ENCODE measurements at regions not wholly inside any gene's neighbourhood (a gene's known extent, or its start where the extent isn't known, plus 50 kb on each side); places are given as distances from the start of the nearest gene placed in this dataset.

DNA sequence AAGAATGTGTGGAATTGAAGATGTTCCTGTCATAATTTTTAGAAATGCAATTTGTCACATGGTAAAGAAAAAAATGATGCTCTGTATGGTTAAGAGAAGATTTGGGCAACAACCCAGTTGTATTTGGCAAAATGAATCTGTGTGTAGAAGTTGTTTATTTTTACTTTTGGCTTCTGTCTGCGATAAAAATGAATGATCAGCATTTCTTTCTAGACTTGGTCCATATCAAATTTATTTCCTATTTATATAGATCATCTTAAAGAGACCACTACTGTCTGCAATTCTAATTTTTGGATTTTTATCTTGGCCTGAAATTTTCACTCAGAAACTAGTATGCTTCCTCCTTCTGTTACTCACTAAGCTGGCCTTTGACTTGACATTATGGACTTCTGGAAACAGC lies 396.9 kb downstream of the FAM47A start:
- no peaks in the 10 kb centered on the region for H3K27me3 ChIP-seq
- no peaks in the 10 kb centered on the region for H3K9me3 ChIP-seq (ENCODE audit: low read depth)
- H3K36me3 ChIP-seq (replicated peaks; ENCODE audit: insufficient read depth, low read depth), result no peaks in the 10 kb centered on the region
- no peak overlapping the region for H3K4me3 ChIP-seq
- no peaks in the 10 kb centered on the region for H3K9me2 ChIP-seq (replicated peaks; ENCODE audit: insufficient read depth)
- H2AFZ ChIP-seq, result no peak overlapping the region
- no peak for DNase-seq (ENCODE audit: low spot score)
- H4K20me1 ChIP-seq (ENCODE audit: insufficient read depth, poor library complexity, severe bottlenecking), result no peaks in the 10 kb centered on the region
- no peaks in the 10 kb centered on the region for H3K79me2 ChIP-seq
- no peaks in the 10 kb centered on the region for H3K4me1 ChIP-seq (ENCODE audit: insufficient read depth)
- WGBS (ENCODE audit: low lambda C conversion rate, missing lambda C conversion rate), result 85% methylated on average over 1 of the region's 1 CpG
- no peak overlapping the region for H3K27ac ChIP-seq
- H3K4me2 ChIP-seq, result no peak overlapping the region
- no peak for TF ChIP-seq EZH2 (IDR thresholded peaks at IDR 0.05; ENCODE audit: borderline replicate concordance)
- TF ChIP-seq CTCF (IDR thresholded peaks at IDR 0.05; ENCODE audit: poor library complexity), result no peak
- no peak for TF ChIP-seq EZH2phosphoT487 (IDR thresholded peaks at IDR 0.05; ENCODE audit: low read depth, severe bottlenecking, unreplicated experiment)

- TF ChIP-seq CTCF (IDR thresholded peaks at IDR 0.05; ENCODE audit: poor library complexity) (peak; percentile 4), EZH2phosphoT487 (IDR thresholded peaks at IDR 0.05; ENCODE audit: low read depth, severe bottlenecking, unreplicated experiment) (no peak), EZH2 (IDR thresholded peaks at IDR 0.05; ENCODE audit: borderline replicate concordance) (no peak)
- H4K20me1 ChIP-seq (ENCODE audit: insufficient read depth, poor library complexity, severe bottlenecking), result no peaks in the 10 kb centered on the region
- no peaks in the 10 kb centered on the region for H3K27me3 ChIP-seq
- H3K4me3 ChIP-seq, result peak overlapping the region; percentile 37
- H2AFZ ChIP-seq, result peak overlapping the region; percentile 67
- H3K36me3 ChIP-seq (replicated peaks; ENCODE audit: insufficient read depth, low read depth), result no peaks in the 10 kb centered on the region
- H3K79me2 ChIP-seq, result no peaks in the 10 kb centered on the region
- H3K4me2 ChIP-seq, result peak overlapping the region; percentile 80
- WGBS (ENCODE audit: low lambda C conversion rate, missing lambda C conversion rate), result 24% methylated on average over 35 of the region's 45 CpGs
- H3K9me2 ChIP-seq (replicated peaks; ENCODE audit: insufficient read depth), result no peaks in the 10 kb centered on the region
- DNase-seq (ENCODE audit: low spot score), result peak; percentile 44
- H3K27ac ChIP-seq, result no peak overlapping the region
- no peaks in the 10 kb centered on the region for H3K4me1 ChIP-seq (ENCODE audit: insufficient read depth)
- no peaks in the 10 kb centered on the region for H3K9me3 ChIP-seq (ENCODE audit: low read depth)
These were observed 405.6 kb downstream of the FAM47A start for GRCh38 chrX:33726281-33727160.

DNA sequence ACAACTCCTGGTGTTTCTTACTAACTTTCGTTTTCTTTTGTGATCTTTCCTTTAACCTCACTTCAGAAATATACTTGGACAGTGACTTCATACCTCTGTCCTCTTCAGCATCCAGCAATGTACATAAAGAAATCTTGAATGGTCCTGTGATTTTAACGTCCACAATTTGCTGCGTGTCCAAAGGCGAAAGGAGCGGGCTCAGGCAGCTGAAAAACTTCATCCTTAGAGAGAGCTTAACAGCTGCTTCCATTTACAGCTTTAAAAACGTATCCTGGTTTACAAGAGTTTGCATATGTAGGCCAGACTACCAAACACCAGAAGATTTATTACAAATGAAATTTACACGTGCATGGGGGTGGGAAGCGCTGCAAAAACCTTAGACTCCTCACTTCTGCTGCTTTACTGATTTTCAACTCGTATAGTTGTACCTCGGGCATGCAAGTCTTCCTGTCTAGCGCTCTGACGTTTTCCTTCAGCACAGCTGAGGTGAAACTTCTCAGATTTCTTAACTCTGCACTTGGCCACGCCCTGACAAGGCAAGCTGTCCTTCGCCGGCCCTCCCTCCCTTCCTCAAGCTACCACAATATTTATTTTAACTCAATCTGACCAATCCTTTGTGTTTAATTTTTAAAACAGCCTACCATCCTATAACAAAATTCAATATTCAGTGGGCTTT lies 406.4 kb downstream of the FAM47A start:
- H4K20me1 ChIP-seq (ENCODE audit: insufficient read depth, poor library complexity, severe bottlenecking), result no peaks in the 10 kb centered on the region
- no peaks in the 10 kb centered on the region for H3K36me3 ChIP-seq (replicated peaks; ENCODE audit: insufficient read depth, low read depth)
- H3K9me3 ChIP-seq (ENCODE audit: low read depth), result no peaks in the 10 kb centered on the region
- H3K4me3 ChIP-seq, result peak overlapping the region; percentile 37
- no peaks in the 10 kb centered on the region for H3K4me1 ChIP-seq (ENCODE audit: insufficient read depth)
- no peaks in the 10 kb centered on the region for H3K9me2 ChIP-seq (replicated peaks; ENCODE audit: insufficient read depth)
- H3K27ac ChIP-seq, result peak overlapping the region; percentile 20
- no peaks in the 10 kb centered on the region for H3K27me3 ChIP-seq
- 6% methylated on average over 15 of the region's 15 CpGs for WGBS (ENCODE audit: low lambda C conversion rate, missing lambda C conversion rate)
- peak overlapping the region; percentile 67 for H2AFZ ChIP-seq
- H3K4me2 ChIP-seq, result peak overlapping the region; percentile 80
- TF ChIP-seq EZH2phosphoT487 (IDR thresholded peaks at IDR 0.05; ENCODE audit: low read depth, severe bottlenecking, unreplicated experiment) (no peak), CTCF (IDR thresholded peaks at IDR 0.05; ENCODE audit: poor library complexity) (no peak), EZH2 (IDR thresholded peaks at IDR 0.05; ENCODE audit: borderline replicate concordance) (no peak)
- peak; percentile 74 for DNase-seq (ENCODE audit: low spot score)
- H3K79me2 ChIP-seq, result no peaks in the 10 kb centered on the region
